Calu3 (cell line): ENCODE measurements at regions not wholly inside any gene's neighbourhood (a gene's known extent, or its start where the extent isn't known, plus 50 kb on each side); places are given as distances from the start of the nearest gene placed in this dataset.

Source experiments
- BruUV-seq: library from RNA; stranded (reverse); fragments of 400-500 nt; replicated peaks from 2 replicates; lab custom pipeline; 2021; lab: Mats Ljungman, UMichigan
- CTCF ChIA-PET: fragments of 300-600 bp; sonication (Branson Sonifier 250); formaldehyde crosslinking; loops from one replicate; lab custom pipeline; 2022; ENCODE audit warnings: antibody characterized with exemption; lab: Charles Lee
- DNase-seq: peaks from one replicate; pipeline ENCODE4 v3.0.0; 2022
- H3K27ac Mint-ChIP-seq: one replicate; pipeline ENCODE4 v1.8.0; 2022; ENCODE audit warnings: mixed read lengths; ENCODE audit not compliant: unreplicated experiment
- H3K27me3 Mint-ChIP-seq: one replicate; pipeline ENCODE4 v1.8.0; 2022; ENCODE audit warnings: mixed read lengths; ENCODE audit not compliant: unreplicated experiment
- H3K36me3 Mint-ChIP-seq: one replicate; pipeline ENCODE4 v1.8.0; 2022; ENCODE audit warnings: mild to moderate bottlenecking, moderate library complexity, mixed read lengths; ENCODE audit not compliant: insufficient read depth, unreplicated experiment
- H3K4me1 Mint-ChIP-seq: one replicate; pipeline ENCODE4 v1.8.0; 2022; ENCODE audit warnings: mild to moderate bottlenecking, low read depth, mixed read lengths; ENCODE audit not compliant: unreplicated experiment
- H3K4me3 Mint-ChIP-seq: one replicate; pipeline ENCODE4 v1.8.0; 2022; ENCODE audit warnings: mild to moderate bottlenecking, low read depth, moderate library complexity, mixed read lengths; ENCODE audit not compliant: unreplicated experiment
- H3K9me3 Mint-ChIP-seq: one replicate; pipeline ENCODE4 v1.8.0; 2022; ENCODE audit warnings: low read depth, mixed read lengths; ENCODE audit not compliant: unreplicated experiment
- CTCF ChIP-seq: fragments of 200-600 bp; IDR thresholded peaks from one replicate; pipeline ENCODE4 v1.8.0; 2022; ENCODE audit warnings: antibody characterized with exemption; ENCODE audit not compliant: unreplicated experiment
- intact Hi-C: fragments of 100-400 bp; cut with micrococcal nuclease; formaldehyde crosslinking; loops from one replicate; pipeline ENCODE4 v1.10.0; 2022; ENCODE audit not compliant: unreplicated experiment

GRCh38 chr14:44873536-44873935, 88.2 kb downstream of the KLHL28 start:
- intact Hi-C loops, result no loop called here
- Mint-ChIP-seq H3K27ac (no peak overlapping the region), H3K27me3 (peaks cover 42% of the 10 kb centered on the region), H3K9me3 (no peaks in the 10 kb centered on the region), H3K4me1 (no peaks in the 10 kb centered on the region), H3K4me3 (no peak overlapping the region), H3K36me3 (no peaks in the 10 kb centered on the region)
- BruUV-seq, result no TSS peak
- no peak for DNase-seq
- no peak for TF ChIP-seq CTCF
- CTCF ChIA-PET, result no interaction called here

- intact Hi-C loops, result no loop called here
- H3K27ac Mint-ChIP-seq, result no peak overlapping the region
- H3K9me3 Mint-ChIP-seq, result no peaks in the 10 kb centered on the region
- TF ChIP-seq CTCF, result no peak
- no TSS peak for BruUV-seq
- CTCF ChIA-PET, result no interaction called here
- peaks cover 7% of the 10 kb centered on the region for H3K27me3 Mint-ChIP-seq
- H3K4me1 Mint-ChIP-seq, result no peaks in the 10 kb centered on the region
- H3K4me3 Mint-ChIP-seq, result no peak overlapping the region
- no peaks in the 10 kb centered on the region for H3K36me3 Mint-ChIP-seq
- DNase-seq, result no peak
Observed at GRCh38 chr14:44866770-44867169, 95.0 kb downstream of the KLHL28 start.

- H3K4me3 Mint-ChIP-seq, result no peak overlapping the region
- H3K9me3 Mint-ChIP-seq, result no peaks in the 10 kb centered on the region
- H3K4me1 Mint-ChIP-seq, result no peaks in the 10 kb centered on the region
- no peak for DNase-seq
- BruUV-seq, result no TSS peak
- TF ChIP-seq CTCF, result no peak
- H3K36me3 Mint-ChIP-seq, result no peaks in the 10 kb centered on the region
- H3K27ac Mint-ChIP-seq, result no peak overlapping the region
- CTCF ChIA-PET, result no interaction called here
- intact Hi-C loops, result no loop called here
- peaks cover 3% of the 10 kb centered on the region for H3K27me3 Mint-ChIP-seq
Observed at GRCh38 chr14:44866322-44866721, 95.4 kb downstream of the KLHL28 start.

GRCh38 chr14:44863271-44863670, 98.5 kb downstream of the KLHL28 start:
- no peak for TF ChIP-seq CTCF
- CTCF ChIA-PET, result no interaction called here
- BruUV-seq, result no TSS peak
- Mint-ChIP-seq H3K27ac (no peak overlapping the region), H3K9me3 (no peaks in the 10 kb centered on the region), H3K36me3 (no peaks in the 10 kb centered on the region), H3K4me3 (no peak overlapping the region), H3K27me3 (no peaks in the 10 kb centered on the region), H3K4me1 (no peaks in the 10 kb centered on the region)
- intact Hi-C loops, result no loop called here
- no peak for DNase-seq

- Mint-ChIP-seq H3K36me3 (no peaks in the 10 kb centered on the region), H3K27ac (no peak overlapping the region), H3K9me3 (no peaks in the 10 kb centered on the region), H3K4me3 (no peak overlapping the region), H3K27me3 (peaks cover 27% of the 10 kb centered on the region), H3K4me1 (no peaks in the 10 kb centered on the region)
- CTCF ChIA-PET, result no interaction called here
- BruUV-seq, result no TSS peak
- TF ChIP-seq CTCF, result no peak
- intact Hi-C loops, result no loop called here
- no peak for DNase-seq
Observed at GRCh38 chr14:44854114-44854513, 107.6 kb downstream of the KLHL28 start.
